ENCODE measurements at regions not wholly inside any gene's neighbourhood (a gene's known extent, or its start where the extent isn't known, plus 50 kb on each side); places are given as distances from the start of the nearest gene placed in this dataset.

DNA sequence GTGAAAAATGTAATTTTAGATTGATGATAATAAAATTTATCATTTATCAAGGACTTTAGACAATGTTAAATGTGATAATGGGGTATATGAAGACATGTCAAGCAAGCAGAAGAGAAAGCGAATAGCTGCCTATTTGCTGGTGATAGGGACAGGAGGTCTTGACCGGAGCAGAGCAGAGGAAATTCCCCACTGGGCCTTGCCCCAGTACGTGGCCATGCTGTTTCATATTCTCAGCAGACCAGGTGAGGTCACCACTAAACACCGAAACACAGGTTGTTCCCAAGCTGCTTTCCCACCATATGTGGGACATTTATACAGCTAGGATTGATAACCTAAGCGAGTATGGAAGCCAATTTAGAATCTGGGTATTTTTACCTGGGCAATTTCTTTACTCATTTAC lies 1629.6 kb downstream of the FAM181B start:
- TF ChIP-seq FOSB (CRISPR knock-in tag; IDR thresholded peaks at IDR 0.05) (no peak), POLR2A (IDR thresholded peaks at IDR 0.05; ENCODE audit: low read length) (no peak)
- TF ChIP-seq, protein P1, sequence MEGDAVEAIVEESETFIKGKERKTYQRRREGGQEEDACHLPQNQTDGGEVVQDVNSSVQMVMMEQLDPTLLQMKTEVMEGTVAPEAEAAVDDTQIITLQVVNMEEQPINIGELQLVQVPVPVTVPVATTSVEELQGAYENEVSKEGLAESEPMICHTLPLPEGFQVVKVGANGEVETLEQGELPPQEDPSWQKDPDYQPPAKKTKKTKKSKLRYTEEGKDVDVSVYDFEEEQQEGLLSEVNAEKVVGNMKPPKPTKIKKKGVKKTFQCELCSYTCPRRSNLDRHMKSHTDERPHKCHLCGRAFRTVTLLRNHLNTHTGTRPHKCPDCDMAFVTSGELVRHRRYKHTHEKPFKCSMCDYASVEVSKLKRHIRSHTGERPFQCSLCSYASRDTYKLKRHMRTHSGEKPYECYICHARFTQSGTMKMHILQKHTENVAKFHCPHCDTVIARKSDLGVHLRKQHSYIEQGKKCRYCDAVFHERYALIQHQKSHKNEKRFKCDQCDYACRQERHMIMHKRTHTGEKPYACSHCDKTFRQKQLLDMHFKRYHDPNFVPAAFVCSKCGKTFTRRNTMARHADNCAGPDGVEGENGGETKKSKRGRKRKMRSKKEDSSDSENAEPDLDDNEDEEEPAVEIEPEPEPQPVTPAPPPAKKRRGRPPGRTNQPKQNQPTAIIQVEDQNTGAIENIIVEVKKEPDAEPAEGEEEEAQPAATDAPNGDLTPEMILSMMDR (IDR thresholded peaks at IDR 0.05), result no peak
- TF ChIP-seq, protein P2, sequence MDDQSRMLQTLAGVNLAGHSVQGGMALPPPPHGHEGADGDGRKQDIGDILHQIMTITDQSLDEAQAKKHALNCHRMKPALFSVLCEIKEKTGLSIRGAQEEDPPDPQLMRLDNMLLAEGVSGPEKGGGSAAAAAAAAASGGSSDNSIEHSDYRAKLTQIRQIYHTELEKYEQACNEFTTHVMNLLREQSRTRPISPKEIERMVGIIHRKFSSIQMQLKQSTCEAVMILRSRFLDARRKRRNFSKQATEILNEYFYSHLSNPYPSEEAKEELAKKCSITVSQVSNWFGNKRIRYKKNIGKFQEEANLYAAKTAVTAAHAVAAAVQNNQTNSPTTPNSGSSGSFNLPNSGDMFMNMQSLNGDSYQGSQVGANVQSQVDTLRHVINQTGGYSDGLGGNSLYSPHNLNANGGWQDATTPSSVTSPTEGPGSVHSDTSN (IDR thresholded peaks at IDR 0.05), result no peak
